HG02852 (cell line): ENCODE measurements at regions not wholly inside any gene's neighbourhood (a gene's known extent, or its start where the extent isn't known, plus 50 kb on each side); places are given as distances from the start of the nearest gene placed in this dataset.

Experiments
- ATAC-seq: cut with Tn5 transposase; IDR thresholded peaks from one replicate; pipeline ENCODE4 v1.9.1; 2021; ENCODE audit warnings: mild to moderate bottlenecking, moderate library complexity; ENCODE audit not compliant: unreplicated experiment

- no peak for ATAC-seq
Observed at GRCh38 chr5:82765765-82766164, 311.4 kb downstream of the TMEM167A start.

GRCh38 chr5:82760856-82761255 is 316.3 kb downstream of the TMEM167A start:
- no peak for ATAC-seq

GRCh38 chr5:82758881-82759280 is 318.3 kb downstream of the TMEM167A start:
- no peak for ATAC-seq

DNA sequence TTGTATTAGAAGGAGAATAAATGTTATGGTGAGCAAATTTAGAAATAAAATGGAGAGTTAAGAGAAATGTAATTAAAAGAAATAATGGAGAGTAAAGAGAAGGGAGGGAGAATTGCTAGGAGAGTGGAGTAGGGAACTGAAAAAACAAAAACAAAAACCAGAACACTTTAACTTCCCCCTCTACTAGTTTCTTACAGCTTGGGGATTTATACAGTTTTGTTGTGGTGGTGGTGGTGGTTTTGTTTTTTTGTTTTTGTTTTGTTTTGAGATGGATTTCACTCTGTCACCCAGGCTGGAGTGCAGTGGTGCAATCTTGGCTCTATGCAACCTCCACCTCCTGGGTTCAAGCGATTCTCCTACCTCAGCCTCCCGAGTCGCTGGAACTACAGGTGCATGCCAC is 322.4 kb downstream of the TMEM167A start:
- peak; percentile 94 for ATAC-seq

DNA sequence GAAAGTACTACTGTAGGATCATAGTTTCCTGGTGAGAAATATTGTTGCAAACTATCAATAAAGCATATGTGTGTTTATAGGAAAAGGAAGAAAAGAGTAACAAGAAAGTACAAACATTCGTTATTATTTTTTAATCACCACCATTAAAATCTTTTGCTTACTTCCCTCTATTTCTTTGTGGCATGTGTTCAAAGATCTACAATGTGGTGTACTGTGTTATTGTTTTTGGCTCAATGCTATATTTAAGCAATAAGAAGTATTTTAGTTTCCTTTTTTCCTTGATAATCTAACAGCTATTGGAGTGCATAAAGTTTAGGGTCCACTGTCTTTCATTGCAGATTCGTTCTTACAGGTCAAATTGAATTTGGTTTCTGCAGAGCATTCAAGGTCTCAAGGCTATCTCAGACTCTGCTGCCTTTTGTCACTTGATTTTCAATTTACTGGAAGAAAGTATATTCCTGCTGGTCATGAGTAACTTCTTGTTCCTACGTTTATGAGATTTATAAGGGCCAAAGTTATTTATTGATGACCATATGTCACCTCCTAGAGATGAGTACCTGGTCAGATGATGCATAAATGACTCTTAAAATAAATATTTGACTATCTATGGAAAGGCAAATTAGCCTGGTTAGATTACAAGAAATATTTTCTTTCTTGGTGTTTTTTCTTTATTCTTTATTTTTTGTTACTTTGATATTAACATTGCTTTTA is 323.0 kb downstream of the TMEM167A start:
- peak; percentile 4 for ATAC-seq

- no peak for ATAC-seq
Observed at GRCh38 chr5:82753374-82753773, 323.8 kb downstream of the TMEM167A start.

- ATAC-seq, result no peak
Observed at GRCh38 chr5:82749461-82749820, 327.8 kb downstream of the TMEM167A start.

GRCh38 chr5:82748688-82749460 is 328.3 kb downstream of the TMEM167A start:
- no peak for ATAC-seq

DNA sequence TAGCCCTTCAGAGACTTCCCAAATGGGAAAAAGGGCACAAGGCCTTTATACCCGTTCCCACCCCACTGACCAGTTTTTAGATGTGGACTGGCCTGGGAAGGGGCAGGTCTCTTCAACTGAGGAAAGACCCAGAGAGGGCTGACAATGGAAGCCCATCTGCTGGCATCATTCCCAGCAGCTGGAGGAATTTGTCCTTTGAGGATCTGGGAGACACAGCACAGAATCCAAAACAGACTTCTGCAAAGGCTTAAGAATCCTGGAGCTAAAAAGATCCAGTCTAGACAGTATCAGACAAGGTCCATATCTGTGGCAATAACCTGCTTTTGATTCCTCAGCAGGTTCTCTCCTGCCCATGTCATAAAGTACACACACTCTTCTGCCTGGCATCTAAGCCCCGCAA is 329.2 kb downstream of the TMEM167A start:
- ATAC-seq, result no peak

DNA sequence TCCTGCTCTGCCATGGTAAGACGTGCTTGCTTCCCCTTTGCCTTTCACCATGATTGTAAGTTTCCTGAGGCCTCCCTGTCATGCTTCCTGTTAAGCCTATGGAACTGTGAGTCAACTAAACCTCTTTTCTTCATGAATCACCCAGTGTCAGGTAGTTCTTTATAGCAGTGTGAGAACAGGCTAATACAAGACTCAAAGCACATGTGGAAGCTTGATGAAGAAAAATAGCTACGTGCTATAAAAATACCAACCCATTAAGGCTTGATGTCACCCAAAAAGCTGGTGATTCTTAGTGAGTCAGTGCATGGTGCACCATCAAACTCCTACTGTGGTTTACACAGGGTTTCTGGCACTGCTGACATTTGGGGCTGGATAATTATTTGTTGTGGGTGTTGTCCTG is 332.2 kb downstream of the TMEM167A start:
- no peak for ATAC-seq

DNA sequence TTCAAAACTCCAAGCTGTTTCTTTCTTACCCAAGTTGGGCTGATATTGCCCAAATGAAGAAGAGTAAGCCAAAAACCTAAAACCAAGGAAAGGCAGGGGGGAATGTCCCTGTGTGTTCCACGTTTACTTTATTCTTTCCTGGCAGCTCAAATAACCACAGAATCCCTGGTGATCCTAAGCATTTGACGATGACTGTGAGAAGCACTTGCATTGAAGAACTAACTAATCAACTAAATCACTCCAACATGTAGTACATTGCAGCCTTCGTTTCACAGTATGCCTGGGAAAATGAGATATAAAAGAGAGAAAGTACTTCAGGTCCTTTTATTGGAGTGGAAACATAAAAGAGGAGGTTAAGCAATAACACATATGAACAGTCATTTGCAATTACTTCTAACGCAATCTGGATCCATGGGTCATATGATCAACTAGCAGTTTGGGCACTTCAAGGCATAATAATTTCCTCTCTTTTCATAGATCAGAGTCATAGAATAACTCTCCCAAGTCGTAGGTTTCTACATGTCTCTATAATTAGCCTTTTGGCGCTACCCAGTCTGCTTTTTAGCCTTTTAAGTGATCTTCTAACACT is 338.4 kb downstream of the TMEM167A start:
- ATAC-seq, result no peak

DNA sequence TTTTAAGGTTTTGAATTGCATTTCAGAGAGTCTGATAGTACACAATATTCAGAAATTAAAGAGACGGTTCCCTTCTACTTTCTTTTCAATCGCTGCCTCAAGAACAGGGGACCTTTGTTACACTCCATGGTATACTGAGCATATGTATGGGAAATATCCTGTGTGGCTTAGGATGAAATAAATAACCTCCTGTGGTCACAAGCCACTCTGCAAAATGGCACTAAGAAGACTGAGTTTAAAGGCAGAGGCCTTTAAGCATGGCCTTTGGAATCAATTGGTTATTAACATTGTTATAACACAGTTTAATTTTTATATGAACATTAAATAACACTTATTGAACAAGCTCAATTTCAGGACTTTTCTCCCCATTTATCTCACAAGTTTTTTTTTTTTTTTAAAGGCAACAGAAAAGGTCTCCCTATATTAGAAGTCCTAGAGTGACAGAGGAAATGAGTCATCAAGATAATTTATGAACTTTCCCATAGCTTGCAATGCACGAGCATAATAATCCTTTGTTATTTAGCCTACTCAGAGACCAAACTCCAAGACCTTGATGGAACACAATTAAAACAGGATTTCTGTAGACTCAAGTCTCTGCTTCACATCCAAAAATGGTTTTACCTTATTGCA is 341.9 kb downstream of the TMEM167A start:
- ATAC-seq, result no peak

DNA sequence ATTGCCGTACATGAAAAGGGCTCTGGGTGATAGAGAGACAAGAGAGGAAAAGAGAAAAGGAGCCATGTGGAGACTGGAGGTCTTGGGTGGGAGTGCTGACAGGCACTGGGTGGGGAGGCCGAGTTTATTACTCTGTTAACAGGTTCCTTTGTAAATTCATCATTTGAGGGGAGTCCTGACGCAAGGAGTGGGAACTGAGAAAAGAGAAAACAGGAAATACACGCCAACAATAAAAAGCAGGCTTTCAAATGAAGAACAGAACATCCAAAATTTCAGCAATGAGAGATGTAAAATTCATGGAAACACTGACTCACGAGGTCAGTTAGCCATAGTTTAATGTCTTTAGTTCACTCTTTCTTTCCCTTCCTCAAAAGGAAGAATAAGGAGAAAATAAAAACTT is 342.8 kb downstream of the TMEM167A start:
- no peak for ATAC-seq

DNA sequence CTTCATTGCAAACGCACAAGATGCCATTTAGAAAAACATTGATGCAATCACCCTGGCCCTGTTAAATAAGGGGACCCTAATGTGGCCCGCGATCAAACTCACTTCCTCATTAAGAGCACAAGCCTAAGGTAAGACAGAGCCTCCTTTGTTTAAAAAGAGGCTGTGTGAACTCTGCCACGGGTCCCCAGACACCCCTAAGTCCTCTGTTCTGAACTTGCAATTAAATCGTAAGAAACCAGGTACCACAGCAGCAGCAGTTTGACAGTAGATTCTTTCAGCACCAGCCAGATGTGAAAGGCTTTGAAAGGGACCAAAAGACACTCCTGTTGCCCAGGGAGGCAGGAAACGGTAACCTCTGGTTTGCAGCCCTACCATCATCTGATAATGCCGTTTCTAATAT is 346.3 kb downstream of the TMEM167A start:
- no peak for ATAC-seq

DNA sequence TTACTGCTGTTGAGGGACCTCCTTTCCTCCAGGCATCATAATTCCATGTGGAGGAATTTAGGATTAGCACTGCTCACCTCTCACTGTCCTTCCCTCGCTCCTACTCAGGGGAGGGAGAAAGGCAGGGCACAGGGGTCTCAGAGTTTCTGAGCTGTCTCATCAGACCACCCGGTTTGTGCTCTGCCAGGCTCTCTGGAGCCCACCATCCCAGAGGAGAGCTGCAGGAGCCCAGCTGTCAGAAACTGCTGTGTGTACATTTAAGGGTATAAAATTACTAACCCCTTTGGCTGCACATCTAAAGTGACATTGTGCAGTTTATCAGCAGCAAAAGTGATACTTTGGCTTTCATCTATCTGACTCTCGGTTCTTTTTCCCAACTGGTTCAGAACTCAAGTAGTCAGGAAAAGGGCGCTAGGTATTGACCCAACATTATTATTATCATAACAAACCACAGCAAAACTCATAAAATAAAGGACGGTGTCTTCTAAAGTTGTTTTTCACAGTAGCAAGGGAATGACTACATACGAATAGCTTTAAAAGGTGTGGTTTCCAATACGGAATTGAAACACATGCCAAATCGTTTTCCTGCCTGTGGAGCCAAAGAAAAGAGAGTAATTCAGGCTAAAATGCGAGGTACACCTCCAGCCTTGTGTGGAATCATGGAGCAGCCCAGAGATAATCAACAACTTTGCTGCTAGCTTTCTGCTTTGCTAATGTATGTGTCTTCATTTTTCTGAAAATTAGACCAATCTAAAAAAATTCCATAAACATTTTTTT is 348.1 kb downstream of the TMEM167A start:
- ATAC-seq, result no peak

- ATAC-seq, result no peak
Observed at GRCh38 chr5:82723168-82723567, 354.0 kb downstream of the TMEM167A start.

GRCh38 chr5:82721087-82721410 is 356.1 kb downstream of the TMEM167A start:
- ATAC-seq, result no peak

DNA sequence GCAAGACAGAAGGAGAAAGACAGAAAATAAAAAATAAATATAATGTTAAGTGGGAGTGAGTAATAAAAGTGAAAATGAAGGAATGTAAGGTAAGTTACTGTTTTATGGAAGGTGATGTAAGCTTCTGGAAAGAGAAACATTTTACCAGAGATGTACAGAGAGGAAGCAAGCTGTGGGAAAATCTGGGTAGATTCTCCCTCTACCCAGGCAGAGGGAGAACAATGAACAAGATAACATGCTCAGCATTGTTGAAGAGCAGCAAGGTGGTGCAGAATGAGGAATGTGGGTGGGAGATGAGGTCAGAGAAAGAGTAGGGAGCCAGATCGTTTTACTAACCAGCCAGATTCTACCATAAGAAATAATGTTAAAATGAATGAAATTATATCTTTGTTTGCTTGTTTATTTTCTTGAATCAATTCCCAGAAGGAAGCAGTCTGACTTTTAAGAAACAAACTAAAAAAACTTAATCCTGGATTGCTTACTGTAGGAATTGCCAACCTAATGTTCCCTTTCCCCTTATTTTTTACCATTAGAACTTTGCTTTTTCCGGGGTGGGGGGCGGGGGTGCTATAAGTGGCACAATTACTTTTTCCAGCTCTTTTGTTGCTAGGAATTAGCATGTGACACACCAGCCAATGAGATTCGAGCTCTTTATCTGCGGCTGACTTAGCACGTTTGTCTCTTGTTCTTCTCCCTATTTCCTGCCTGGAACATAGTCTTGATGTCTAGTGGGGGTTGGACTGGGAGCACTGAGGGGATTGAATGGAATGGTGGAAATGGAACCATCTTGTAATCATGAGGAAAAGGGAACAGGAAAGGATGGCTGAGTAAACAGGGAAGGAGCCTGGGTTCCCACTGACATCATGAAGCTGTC is 356.7 kb downstream of the TMEM167A start:
- no peak for ATAC-seq

DNA sequence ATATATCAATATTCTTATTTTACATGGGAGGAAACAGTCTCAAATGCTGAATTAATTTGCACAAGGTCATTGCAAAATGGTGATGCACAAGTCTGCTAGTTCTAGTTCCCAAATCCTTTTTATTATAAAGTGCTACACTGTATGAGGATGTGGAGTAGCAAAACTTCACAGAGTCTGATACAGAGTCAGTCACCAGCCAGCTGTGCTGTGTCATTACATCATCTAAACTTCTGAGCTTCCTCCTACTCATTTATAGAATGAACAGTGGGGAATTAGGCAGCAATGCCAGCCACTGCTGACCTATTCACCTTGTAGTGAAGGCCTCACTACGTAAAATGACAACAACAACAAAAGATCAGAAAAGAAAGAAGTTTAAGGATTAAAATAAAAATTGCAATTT is 357.8 kb downstream of the TMEM167A start:
- ATAC-seq, result peak; percentile 78

- ATAC-seq, result no peak
Observed at GRCh38 chr5:82717738-82718137, 359.5 kb downstream of the TMEM167A start.
